LNCAP (cell line): ENCODE measurements at regions not wholly inside any gene's neighbourhood (a gene's known extent, or its start where the extent isn't known, plus 50 kb on each side); places are given as distances from the start of the nearest gene placed in this dataset.

Experiments used
- CTCF ChIP-seq: fragments of 450-650 bp; IDR thresholded peaks from 2 replicates; pipeline ENCODE4 v1.5.1; 2017; ENCODE audit warnings: mild to moderate bottlenecking

- TF ChIP-seq CTCF, result no peak
These were observed 168.1 kb upstream of the CHRM3 start for GRCh38 chr1:239218301-239218700.

GRCh38 chr1:239212811-239213220, 173.6 kb upstream of the CHRM3 start:
- no peak for TF ChIP-seq CTCF

- no peak for TF ChIP-seq CTCF
These were observed 176.8 kb upstream of the CHRM3 start for GRCh38 chr1:239209591-239209990.

GRCh38 chr1:239204401-239204800, 182.0 kb upstream of the CHRM3 start:
- TF ChIP-seq CTCF, result no peak

DNA sequence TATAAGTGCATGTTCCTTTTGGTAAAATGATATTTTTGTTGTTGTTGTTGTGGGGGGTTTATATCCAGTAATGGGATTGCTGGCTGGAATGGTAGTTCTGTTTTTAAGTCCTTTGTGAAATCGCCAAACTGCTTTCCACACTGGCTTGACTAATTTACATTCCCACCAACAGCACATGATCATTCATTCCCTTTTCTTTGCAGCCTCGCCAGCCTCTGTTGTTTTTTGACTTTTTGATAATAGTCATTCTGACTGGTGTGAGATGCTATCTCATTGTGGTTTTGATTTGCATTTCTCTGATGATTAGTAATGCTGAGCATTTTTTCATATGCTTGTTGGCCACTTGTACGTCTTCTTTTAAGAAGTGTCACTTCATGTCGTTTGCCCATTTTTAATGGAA, 188.5 kb upstream of the CHRM3 start:
- no peak for TF ChIP-seq CTCF

GRCh38 chr1:239189998-239190512, 196.3 kb upstream of the CHRM3 start:
- TF ChIP-seq CTCF, result no peak

DNA sequence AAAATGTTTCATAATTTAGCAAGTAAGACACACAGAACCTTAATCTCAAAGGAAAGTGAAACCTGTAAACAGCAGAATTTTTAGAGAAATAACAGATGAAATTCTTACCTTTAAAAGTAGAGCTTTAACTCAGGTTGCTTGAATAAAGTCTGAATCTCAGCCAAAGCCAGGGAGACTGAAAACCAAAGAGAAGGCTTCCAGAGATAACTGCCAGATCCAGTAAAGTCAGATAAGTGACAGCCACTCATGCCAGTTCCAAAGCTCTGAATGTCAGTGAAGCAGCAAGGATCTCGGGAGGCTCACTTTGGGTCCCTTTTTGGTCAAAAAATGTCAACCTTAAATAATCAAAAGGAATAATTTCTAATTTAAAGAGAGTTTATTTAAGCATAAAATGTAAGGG, 199.9 kb upstream of the CHRM3 start:
- TF ChIP-seq CTCF, result no peak

GRCh38 chr1:239185245-239185619, 201.1 kb upstream of the CHRM3 start:
- TF ChIP-seq CTCF, result no peak
